ENCODE measurements at regions not wholly inside any gene's neighbourhood (a gene's known extent, or its start where the extent isn't known, plus 50 kb on each side); places are given as distances from the start of the nearest gene placed in this dataset.

- peaks cover 9% of the 10 kb centered on the region for H3K4me1 Mint-ChIP-seq (ENCODE audit: low read depth)
- no peaks in the 10 kb centered on the region for H3K36me3 Mint-ChIP-seq (ENCODE audit: low read depth)
Measured at GRCh38 chr22:22720201-22720723, 75.8 kb downstream of the GGTLC2 start.

GRCh38 chr22:22720724-22721261 is 76.4 kb downstream of the GGTLC2 start:
- Mint-ChIP-seq H3K27ac (ENCODE audit: unreplicated experiment) (no peak overlapping the region), H3K9me3 (ENCODE audit: low read depth) (no peaks in the 10 kb centered on the region), H3K27me3 (ENCODE audit: low read depth) (peaks cover 35% of the 10 kb centered on the region), H3K4me1 (ENCODE audit: low read depth) (peaks cover 9% of the 10 kb centered on the region), H3K4me3 (ENCODE audit: unreplicated experiment) (no peak overlapping the region), H3K36me3 (ENCODE audit: low read depth) (no peaks in the 10 kb centered on the region)
- TF ChIP-seq CTCF (IDR thresholded peaks at IDR 0.05): no peak
- DNase-seq (ENCODE audit: low spot score): no peak

More at GRCh38 chr22:22720201-22720723, 75.8 kb downstream of the GGTLC2 start:
- H3K4me3 Mint-ChIP-seq (ENCODE audit: unreplicated experiment): no peak overlapping the region
- TF ChIP-seq CTCF (IDR thresholded peaks at IDR 0.05): peak; percentile 76
- no peak overlapping the region for H3K27ac Mint-ChIP-seq (ENCODE audit: unreplicated experiment)
- peaks cover 37% of the 10 kb centered on the region for H3K27me3 Mint-ChIP-seq (ENCODE audit: low read depth)
- no peaks in the 10 kb centered on the region for H3K9me3 Mint-ChIP-seq (ENCODE audit: low read depth)
- DNase-seq (ENCODE audit: low spot score): no peak

GRCh38 chr22:22721681-22722354 is 77.4 kb downstream of the GGTLC2 start:
- peaks cover 9% of the 10 kb centered on the region for H3K4me1 Mint-ChIP-seq (ENCODE audit: low read depth)
- no peaks in the 10 kb centered on the region for H3K9me3 Mint-ChIP-seq (ENCODE audit: low read depth)
- TF ChIP-seq CTCF (IDR thresholded peaks at IDR 0.05): no peak
- no peak overlapping the region for H3K4me3 Mint-ChIP-seq (ENCODE audit: unreplicated experiment)
- H3K27me3 Mint-ChIP-seq (ENCODE audit: low read depth): peaks cover 36% of the 10 kb centered on the region
- H3K36me3 Mint-ChIP-seq (ENCODE audit: low read depth): no peaks in the 10 kb centered on the region
- no peak for DNase-seq (ENCODE audit: low spot score)
- H3K27ac Mint-ChIP-seq (ENCODE audit: unreplicated experiment): no peak overlapping the region

- Mint-ChIP-seq H3K4me3 (ENCODE audit: unreplicated experiment) (no peak overlapping the region), H3K4me1 (ENCODE audit: low read depth) (no peaks in the 10 kb centered on the region), H3K36me3 (ENCODE audit: low read depth) (no peaks in the 10 kb centered on the region), H3K9me3 (ENCODE audit: low read depth) (no peaks in the 10 kb centered on the region), H3K27ac (ENCODE audit: unreplicated experiment) (no peak overlapping the region), H3K27me3 (ENCODE audit: low read depth) (peaks cover 52% of the 10 kb centered on the region)
- no peak for DNase-seq (ENCODE audit: low spot score)
- no peak for TF ChIP-seq CTCF (IDR thresholded peaks at IDR 0.05)
Measured at GRCh38 chr22:22728382-22728781, 84.0 kb downstream of the GGTLC2 start.

DNA sequence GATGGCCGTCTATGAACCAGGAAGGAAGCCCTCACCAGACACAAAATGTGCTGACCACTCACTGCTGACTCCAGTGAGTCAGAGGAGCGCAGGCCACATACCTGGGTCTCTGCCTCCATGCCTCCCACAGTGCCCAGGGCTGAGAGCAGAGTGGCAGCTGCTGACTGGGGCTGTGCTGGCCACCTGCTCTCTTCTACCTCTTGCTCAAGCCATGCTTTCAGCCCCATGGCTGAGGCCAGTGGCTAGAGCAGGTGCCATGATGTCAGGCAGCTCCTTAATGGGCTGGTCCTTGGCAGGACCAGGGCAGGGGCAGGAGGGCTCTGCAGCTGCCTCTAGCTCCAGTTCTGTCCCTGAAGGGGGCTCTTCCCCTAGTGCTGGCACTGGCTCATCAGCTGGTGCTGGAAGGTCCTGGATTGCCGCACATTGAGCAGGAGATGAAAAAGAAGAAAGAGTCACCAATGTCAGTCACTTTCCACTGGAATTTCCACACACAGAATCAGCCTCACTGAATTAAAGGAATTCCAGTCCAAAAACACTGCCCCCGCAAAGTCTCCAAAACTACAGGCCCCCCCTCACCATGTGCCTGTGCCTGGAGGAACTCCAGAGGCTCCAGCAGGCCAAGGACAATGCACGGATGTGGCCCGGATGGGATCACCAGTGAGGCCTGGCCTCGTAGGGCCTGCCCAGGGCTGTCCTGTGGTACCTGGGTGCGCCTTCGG is 86.4 kb downstream of the GGTLC2 start:
- peaks cover 59% of the 10 kb centered on the region for H3K27me3 Mint-ChIP-seq (ENCODE audit: low read depth)
- TF ChIP-seq CTCF (IDR thresholded peaks at IDR 0.05): no peak
- no peaks in the 10 kb centered on the region for H3K4me1 Mint-ChIP-seq (ENCODE audit: low read depth)
- H3K27ac Mint-ChIP-seq (ENCODE audit: unreplicated experiment): no peak overlapping the region
- H3K9me3 Mint-ChIP-seq (ENCODE audit: low read depth): no peaks in the 10 kb centered on the region
- H3K36me3 Mint-ChIP-seq (ENCODE audit: low read depth): no peaks in the 10 kb centered on the region
- no peak for DNase-seq (ENCODE audit: low spot score)
- H3K4me3 Mint-ChIP-seq (ENCODE audit: unreplicated experiment): no peak overlapping the region
